ENCODE measurements at regions not wholly inside any gene's neighbourhood (a gene's known extent, or its start where the extent isn't known, plus 50 kb on each side); places are given as distances from the start of the nearest gene placed in this dataset.

DNA sequence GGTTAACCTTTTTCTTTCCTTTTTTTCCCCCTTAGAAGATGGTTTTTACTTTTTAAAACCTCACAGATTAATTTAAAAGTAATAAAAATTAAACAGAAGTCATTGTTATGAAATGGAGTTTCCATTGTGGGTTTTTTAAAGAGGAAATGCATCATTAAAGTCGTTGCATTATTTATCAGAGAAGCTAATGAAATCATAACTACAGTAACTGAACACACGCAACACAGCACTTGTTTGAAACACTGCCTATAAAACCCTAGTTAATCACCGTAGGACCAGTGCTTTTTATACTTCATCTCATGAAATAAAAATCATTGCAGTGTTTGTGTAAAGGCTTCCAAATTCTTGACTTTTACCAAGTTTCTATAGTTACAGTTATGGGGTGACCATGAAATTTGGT is 82.4 kb upstream of the NTRK2 start (continued):
- TF ChIP-seq ELF4 (CRISPR knock-in tag; IDR thresholded peaks at IDR 0.05; ENCODE audit: borderline replicate concordance) (no peak), REL (CRISPR knock-in tag; conservative IDR thresholded peaks at IDR 0.05) (no peak), NBN (conservative IDR thresholded peaks at IDR 0.05) (no peak), KDM5A (IDR thresholded peaks at IDR 0.05; ENCODE audit: borderline replicate concordance, low read length) (no peak), ZNF7 (CRISPR knock-in tag; IDR thresholded peaks at IDR 0.05) (no peak), HNRNPH1 (optimal IDR thresholded peaks at IDR 0.05; ENCODE audit: low read depth, low read length) (no peak)
- TF ChIP-seq, protein P1, sequence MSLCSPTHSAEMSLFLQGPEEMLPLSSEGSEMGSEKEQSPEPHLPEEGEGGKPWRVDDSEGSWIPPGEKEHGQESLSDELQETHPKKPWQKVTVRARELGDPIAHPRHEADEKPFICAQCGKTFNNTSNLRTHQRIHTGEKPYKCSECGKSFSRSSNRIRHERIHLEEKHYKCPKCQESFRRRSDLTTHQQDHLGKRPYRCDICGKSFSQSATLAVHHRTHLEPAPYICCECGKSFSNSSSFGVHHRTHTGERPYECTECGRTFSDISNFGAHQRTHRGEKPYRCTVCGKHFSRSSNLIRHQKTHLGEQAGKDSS (CRISPR knock-in tag; IDR thresholded peaks at IDR 0.05; ENCODE audit: borderline replicate concordance, low read depth), result no peak
- TF ChIP-seq, protein P2, sequence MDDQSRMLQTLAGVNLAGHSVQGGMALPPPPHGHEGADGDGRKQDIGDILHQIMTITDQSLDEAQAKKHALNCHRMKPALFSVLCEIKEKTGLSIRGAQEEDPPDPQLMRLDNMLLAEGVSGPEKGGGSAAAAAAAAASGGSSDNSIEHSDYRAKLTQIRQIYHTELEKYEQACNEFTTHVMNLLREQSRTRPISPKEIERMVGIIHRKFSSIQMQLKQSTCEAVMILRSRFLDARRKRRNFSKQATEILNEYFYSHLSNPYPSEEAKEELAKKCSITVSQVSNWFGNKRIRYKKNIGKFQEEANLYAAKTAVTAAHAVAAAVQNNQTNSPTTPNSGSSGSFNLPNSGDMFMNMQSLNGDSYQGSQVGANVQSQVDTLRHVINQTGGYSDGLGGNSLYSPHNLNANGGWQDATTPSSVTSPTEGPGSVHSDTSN (CRISPR knock-in tag; IDR thresholded peaks at IDR 0.05; ENCODE audit: borderline replicate concordance), result no peak
- TF ChIP-seq, protein P3, sequence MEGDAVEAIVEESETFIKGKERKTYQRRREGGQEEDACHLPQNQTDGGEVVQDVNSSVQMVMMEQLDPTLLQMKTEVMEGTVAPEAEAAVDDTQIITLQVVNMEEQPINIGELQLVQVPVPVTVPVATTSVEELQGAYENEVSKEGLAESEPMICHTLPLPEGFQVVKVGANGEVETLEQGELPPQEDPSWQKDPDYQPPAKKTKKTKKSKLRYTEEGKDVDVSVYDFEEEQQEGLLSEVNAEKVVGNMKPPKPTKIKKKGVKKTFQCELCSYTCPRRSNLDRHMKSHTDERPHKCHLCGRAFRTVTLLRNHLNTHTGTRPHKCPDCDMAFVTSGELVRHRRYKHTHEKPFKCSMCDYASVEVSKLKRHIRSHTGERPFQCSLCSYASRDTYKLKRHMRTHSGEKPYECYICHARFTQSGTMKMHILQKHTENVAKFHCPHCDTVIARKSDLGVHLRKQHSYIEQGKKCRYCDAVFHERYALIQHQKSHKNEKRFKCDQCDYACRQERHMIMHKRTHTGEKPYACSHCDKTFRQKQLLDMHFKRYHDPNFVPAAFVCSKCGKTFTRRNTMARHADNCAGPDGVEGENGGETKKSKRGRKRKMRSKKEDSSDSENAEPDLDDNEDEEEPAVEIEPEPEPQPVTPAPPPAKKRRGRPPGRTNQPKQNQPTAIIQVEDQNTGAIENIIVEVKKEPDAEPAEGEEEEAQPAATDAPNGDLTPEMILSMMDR (CRISPR knock-in tag; IDR thresholded peaks at IDR 0.05), result no peak

DNA sequence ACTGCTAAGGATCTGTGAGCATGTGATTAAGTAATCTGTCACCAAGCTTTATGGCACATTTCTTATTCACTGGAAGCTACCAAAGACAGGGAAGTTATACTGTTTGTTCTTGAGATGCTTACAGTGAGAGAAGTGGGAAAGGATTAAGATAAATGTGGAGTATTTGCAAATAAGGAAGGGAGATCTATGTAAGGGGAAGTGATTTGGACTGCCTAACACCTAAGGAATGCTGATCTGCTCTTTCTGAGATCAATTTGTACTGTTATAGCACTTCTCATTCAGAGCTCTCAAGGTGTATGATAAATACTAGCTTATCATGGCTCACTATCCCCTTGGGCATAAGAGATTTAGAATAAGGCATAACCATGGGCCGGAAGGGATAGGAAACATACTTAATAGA is 80.0 kb upstream of the NTRK2 start:
- no peak for TF ChIP-seq TRIM24 (CRISPR knock-in tag; IDR thresholded peaks at IDR 0.05)
- TF ChIP-seq SNAPC2 (CRISPR knock-in tag; IDR thresholded peaks at IDR 0.05), result no peak
- TF ChIP-seq ZNF331 (CRISPR knock-in tag; IDR thresholded peaks at IDR 0.05), result no peak
- TF ChIP-seq ZNF441 (CRISPR knock-in tag; IDR thresholded peaks at IDR 0.05; ENCODE audit: borderline replicate concordance), result no peak
- no peak for TF ChIP-seq SETDB1 (CRISPR knock-in tag; IDR thresholded peaks at IDR 0.05; ENCODE audit: borderline replicate concordance)
- TF ChIP-seq ZNF841 (CRISPR knock-in tag; IDR thresholded peaks at IDR 0.05; ENCODE audit: borderline replicate concordance), result no peak
- no peak for TF ChIP-seq XRCC5 (optimal IDR thresholded peaks at IDR 0.05; ENCODE audit: low read length)
- TF ChIP-seq, protein P4, sequence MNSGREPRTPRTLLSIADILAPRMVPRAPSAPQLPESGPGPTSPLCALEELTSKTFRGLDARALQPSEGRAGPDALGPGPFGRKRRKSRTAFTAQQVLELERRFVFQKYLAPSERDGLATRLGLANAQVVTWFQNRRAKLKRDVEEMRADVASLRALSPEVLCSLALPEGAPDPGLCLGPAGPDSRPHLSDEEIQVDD (CRISPR knock-in tag; IDR thresholded peaks at IDR 0.05; ENCODE audit: borderline replicate concordance), result no peak
- TF ChIP-seq KDM5B (CRISPR knock-in tag; IDR thresholded peaks at IDR 0.05; ENCODE audit: borderline replicate concordance), result no peak
- no peak for TF ChIP-seq ZNF367 (CRISPR knock-in tag; IDR thresholded peaks at IDR 0.05; ENCODE audit: borderline replicate concordance)
- in situ Hi-C loops (cut with HindIII; ENCODE audit: extremely low pct_ligation_motif_present, low pct_unique_long_range_greater_than_20kb) (no loop called here), intact Hi-C loops (cut with micrococcal nuclease; ENCODE audit: unreplicated experiment) (no loop called here)
- DNase-seq (ENCODE audit: low spot score), result no peak
- no peak overlapping the region for H3K4me2 ChIP-seq (ENCODE audit: low read depth, low read length)
- POLR2A ChIA-PET, result no interaction called here
- CTCF ChIA-PET (ENCODE audit: low intra/inter-chr PET ratio, low total read pairs), result no interaction called here
- H3K79me2 ChIP-seq (ENCODE audit: insufficient read depth, low read length), result no peaks in the 10 kb centered on the region
- H3K4me1 ChIP-seq (ENCODE audit: insufficient read depth, low read length), result no peaks in the 10 kb centered on the region
- no peak overlapping the region for H3K27ac ChIP-seq (ENCODE audit: extremely low read length, insufficient read depth, low read length)
- no peak overlapping the region for H3K4me3 ChIP-seq (replicated peaks in 1 of 3; ENCODE audit: insufficient read depth in 1 of 3, low read depth in 2 of 3, low read length in 3 of 3)
- H3K27me3 ChIP-seq (ENCODE audit: control insufficient read depth in 1 of 2, insufficient read depth in 2 of 2, low read length in 2 of 2), result no peaks in the 10 kb centered on the region
- H3K36me3 ChIP-seq (replicated peaks in 1 of 2; ENCODE audit: control insufficient read depth in 1 of 2, insufficient read depth in 2 of 2, low read length in 2 of 2), result no peaks in the 10 kb centered on the region
- H3K9ac ChIP-seq (ENCODE audit: insufficient read depth, low read depth, low read length), result no peak overlapping the region
- no peaks in the 10 kb centered on the region for H3K9me3 ChIP-seq (ENCODE audit: low read length)
- FAIRE-seq, result no peak
- no peaks in the 10 kb centered on the region for H4K20me1 ChIP-seq (ENCODE audit: insufficient read depth, low read length)
- BruUV-seq (replicated peaks), result no TSS peak
- no peak for ATAC-seq
- H2AFZ ChIP-seq (ENCODE audit: low read length), result no peak overlapping the region
- WGBS (ENCODE audit: low lambda C conversion rate), result 0% methylated on average over 1 of the region's 1 CpG

Measured in HepG2 (cell line).